Small intestine (tissue), 7 donors: ENCODE measurements at regions not wholly inside any gene's neighbourhood (a gene's known extent, or its start where the extent isn't known, plus 50 kb on each side); places are given as distances from the start of the nearest gene placed in this dataset.
"Not testable (repeated sequence)": the region's sequence is repeated elsewhere in the genome, so short reads cannot be mapped to it uniquely, and the experiment has no call there.

ENCODE experiments used
- DNase-seq, 2 donors: peaks; one replicate each; pipeline versions ENCODE4 v3.0.0 to v3.0.0-alpha.2; 2013
- FAIRE-seq: peaks from 2 replicates; lab custom pipeline; 2012; peaks lifted over from hg19 to GRCh38; lab: Jason Lieb, UNC
- H3K27ac ChIP-seq, 3 donors: one replicate each; pipeline ENCODE4 v1.5.1; 2013; ENCODE audit warnings: low read length in 2 of 3, mild to moderate bottlenecking in 2 of 3, control low read depth in 1 of 3, inconsistent platforms in 1 of 3, low read depth in 1 of 3, moderate library complexity in 1 of 3
- H3K27me3 ChIP-seq, 3 donors: one replicate each; pipeline ENCODE4 v1.6.1; 2013; ENCODE audit warnings: low read length in 3 of 3, inconsistent platforms in 1 of 3; ENCODE audit not compliant: control insufficient read depth in 3 of 3, insufficient read depth in 3 of 3
- H3K36me3 ChIP-seq, 3 donors: one replicate each; pipeline ENCODE4 v1.6.1; 2013; ENCODE audit warnings: low read length in 3 of 3, inconsistent platforms in 1 of 3, low read depth in 1 of 3, mild to moderate bottlenecking in 1 of 3, moderate library complexity in 1 of 3; ENCODE audit not compliant: control insufficient read depth in 3 of 3, insufficient read depth in 2 of 3
- H3K4me1 ChIP-seq, 3 donors: one replicate each; pipeline ENCODE4 v1.6.1; 2013; ENCODE audit warnings: low read length in 2 of 3, inconsistent platforms in 1 of 3, low read depth in 1 of 3, mild to moderate bottlenecking in 1 of 3, moderate library complexity in 1 of 3; ENCODE audit not compliant: control insufficient read depth in 3 of 3, insufficient read depth in 2 of 3
- H3K4me3 ChIP-seq, 3 donors: one replicate each; pipeline ENCODE4 v1.5.1; 2013; ENCODE audit warnings: low read length in 3 of 3, control low read depth in 1 of 3, inconsistent platforms in 1 of 3, low read depth in 1 of 3, mild to moderate bottlenecking in 1 of 3, moderate library complexity in 1 of 3
- H3K9me3 ChIP-seq, 2 donors: one replicate each; pipeline ENCODE4 v1.6.1; 2013; ENCODE audit warnings: low read depth in 1 of 2, low read length in 1 of 2; ENCODE audit not compliant: control insufficient read depth in 2 of 2, insufficient read depth in 1 of 2
- WGBS, 3 donors: extraction: QIAGEN DNeasy Blood & Tissue Kit; methylation state at CpG; one replicate each; pipeline ENCODE4 v1.1.7; 2013; 5-methylcytosine and 5-hydroxymethylcytosine counted together
- donor health status: healthy with polysubstance abuse.
- donor health status: control.
- donor health status: control.
- donor health status: Bipolar disorder and iron deficiency.
- donor health status: healthy.

DNA sequence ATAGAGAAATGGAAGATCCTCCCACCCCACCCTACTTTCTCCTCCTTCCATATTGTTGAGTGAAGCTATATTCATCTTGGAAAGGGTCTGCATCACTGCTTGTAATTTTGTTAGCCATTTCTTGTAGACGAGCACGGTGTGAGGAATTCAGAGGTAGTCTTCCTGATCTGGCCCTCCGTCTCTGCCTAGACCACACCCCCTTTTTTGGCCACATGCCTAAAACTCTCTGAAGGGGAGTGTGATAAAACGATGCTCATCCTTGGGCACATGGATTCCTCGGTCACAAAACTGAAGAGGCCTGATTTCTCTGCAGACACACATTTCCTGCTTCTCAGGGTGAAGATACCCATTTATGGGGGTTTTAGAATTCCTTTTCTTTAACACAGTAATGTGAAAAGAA, 182.8 kb downstream of the LARP7 start:
- peaks cover 0 to 11% (median 0%) of the 10 kb centered on the region in 3 donors for H3K27me3 ChIP-seq
- H3K4me3 ChIP-seq = no peak overlapping the region
- no peak for DNase-seq
- no peaks in the 10 kb centered on the region for H3K36me3 ChIP-seq
- FAIRE-seq = no peak
- 64 to 75% (median 67%) methylated on average over 5 of the region's 5 CpGs for WGBS, 3 donors
- no peaks in the 10 kb centered on the region for H3K9me3 ChIP-seq
- no peak overlapping the region for H3K27ac ChIP-seq
- no peaks in the 10 kb centered on the region for H3K4me1 ChIP-seq

DNA sequence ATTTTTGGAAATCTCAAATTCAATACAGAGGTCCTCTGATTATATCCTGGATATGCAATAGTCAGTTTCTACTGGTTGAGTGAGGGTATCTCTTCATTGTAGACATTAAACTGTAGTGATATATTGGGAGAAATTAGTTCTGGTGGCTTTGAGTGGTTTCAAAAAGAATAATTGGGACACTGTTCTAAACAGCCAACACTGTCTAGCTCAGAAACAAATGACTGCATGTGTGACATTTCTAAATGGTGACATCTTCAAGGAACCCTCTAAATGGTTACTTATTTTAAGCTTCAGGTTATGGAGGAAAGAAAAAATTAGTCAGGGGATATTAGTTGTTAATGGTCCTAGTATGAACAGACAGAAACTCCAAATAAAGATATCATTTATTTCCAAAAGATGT, 186.2 kb downstream of the LARP7 start:
- no peak for DNase-seq
- peaks cover 0 to 8% (median 0%) of the 10 kb centered on the region in 3 donors for H3K27me3 ChIP-seq
- no peaks in the 10 kb centered on the region for H3K4me1 ChIP-seq
- no peaks in the 10 kb centered on the region for H3K36me3 ChIP-seq
- no peak overlapping the region for H3K27ac ChIP-seq
- FAIRE-seq = no peak
- no peak overlapping the region for H3K4me3 ChIP-seq
- no peaks in the 10 kb centered on the region for H3K9me3 ChIP-seq

DNA sequence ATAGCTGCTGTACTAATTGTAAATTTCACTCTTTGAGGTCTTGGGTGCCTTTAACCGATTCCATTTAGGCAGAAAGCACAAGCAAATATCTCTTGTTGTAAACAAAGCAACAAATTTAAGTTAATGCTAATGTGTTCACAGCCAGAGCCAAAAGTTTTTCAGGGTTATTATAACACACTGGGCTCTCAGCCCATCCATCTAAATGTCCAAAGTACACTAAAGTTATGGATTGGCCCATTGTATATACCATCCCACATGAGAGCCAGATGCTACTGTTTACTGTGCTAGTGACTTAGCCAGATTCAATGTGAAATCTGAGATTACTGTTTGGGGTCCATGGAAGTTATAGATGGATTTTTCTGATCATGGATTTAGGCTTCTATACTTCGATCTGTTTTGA, 186.7 kb downstream of the LARP7 start:
- DNase-seq (no peak), FAIRE-seq (no peak)
- Histone ChIP-seq H3K4me1 (no peaks in the 10 kb centered on the region), H3K36me3 (no peaks in the 10 kb centered on the region), H3K27me3 (peaks cover 0 to 3% (median 0%) of the 10 kb centered on the region in 3 donors), H3K4me3 (no peak overlapping the region), H3K27ac (no peak overlapping the region), H3K9me3 (no peaks in the 10 kb centered on the region)
- WGBS, 3 donors = 62 to 75% (median 65%) methylated on average over 2 of the region's 2 CpGs

DNA sequence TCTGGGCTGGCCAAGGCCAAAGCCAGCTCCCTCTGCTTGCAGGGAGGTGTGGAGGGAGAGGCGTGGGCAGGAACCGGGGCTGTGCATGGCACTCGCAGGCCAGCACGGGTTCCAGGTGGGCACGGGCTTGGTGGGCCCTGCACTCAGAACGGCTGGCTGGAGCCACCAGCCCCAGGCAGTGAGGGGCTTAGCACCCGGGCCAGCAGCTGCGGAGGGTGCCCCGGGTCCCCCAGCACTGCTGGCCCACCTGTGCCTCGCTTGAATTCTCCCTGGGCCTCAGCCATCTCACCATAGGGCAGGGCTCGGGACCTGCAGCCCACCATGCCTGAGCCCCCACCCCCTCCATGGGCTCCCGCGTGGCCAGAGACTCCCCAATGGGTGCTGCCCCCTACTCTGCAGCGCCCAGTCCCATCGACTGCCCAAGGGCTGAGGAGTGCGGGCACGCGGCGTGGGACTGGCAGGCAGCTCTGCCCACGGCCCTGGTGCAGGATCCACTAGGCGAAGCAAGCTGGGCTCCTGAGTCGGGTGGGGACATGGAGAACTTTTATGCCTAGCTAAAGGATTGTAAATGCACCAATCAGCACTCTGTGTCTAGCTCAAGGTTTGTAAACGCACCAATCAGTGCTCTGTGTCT, 193.9 kb downstream of the LARP7 start:
- FAIRE-seq (no peak), DNase-seq (no peak)
- H3K27me3 ChIP-seq = no peaks in the 10 kb centered on the region
- no peak overlapping the region for H3K27ac ChIP-seq
- H3K4me3 ChIP-seq = no peak overlapping the region
- H3K9me3 ChIP-seq = peaks cover 0 to 8% of the 10 kb centered on the region in 2 donors
- 91 to 95% (median 94%) methylated on average over 22 to 23 of the region's 23 CpGs for WGBS, 3 donors
- no peaks in the 10 kb centered on the region for H3K4me1 ChIP-seq
- H3K36me3 ChIP-seq = no peaks in the 10 kb centered on the region

DNA sequence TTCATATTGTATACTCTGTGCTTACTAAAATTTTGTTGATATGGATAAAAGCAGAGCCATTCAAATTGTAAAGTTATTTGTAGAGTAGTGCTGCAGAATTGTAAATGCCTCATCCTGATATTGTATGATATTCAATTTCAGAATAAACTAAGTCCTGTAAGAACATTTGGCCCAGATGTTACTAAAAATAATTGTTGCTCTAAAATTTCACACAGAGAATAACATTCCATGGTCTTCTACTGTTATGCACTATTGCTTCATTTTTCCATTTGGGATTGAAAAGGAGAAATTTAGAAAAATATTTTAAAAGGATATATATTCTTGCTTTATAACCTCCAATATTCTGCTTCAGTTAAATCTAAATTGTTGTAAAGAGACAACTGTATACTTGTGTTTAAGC, 195.6 kb downstream of the LARP7 start:
- Histone ChIP-seq H3K27me3 (no peaks in the 10 kb centered on the region), H3K9me3 (peaks cover 0 to 12% of the 10 kb centered on the region in 2 donors), H3K4me1 (no peaks in the 10 kb centered on the region), H3K36me3 (no peaks in the 10 kb centered on the region), H3K27ac (no peak overlapping the region), H3K4me3 (no peak overlapping the region)
- DNase-seq (no peak), FAIRE-seq (no peak)

- DNase-seq = no peak
- Histone ChIP-seq H3K4me3 (no peak overlapping the region), H3K9me3 (peaks cover 0 to 4% of the 10 kb centered on the region in 2 donors), H3K36me3 (no peaks in the 10 kb centered on the region), H3K27ac (no peak overlapping the region), H3K4me1 (no peaks in the 10 kb centered on the region), H3K27me3 (no peaks in the 10 kb centered on the region)
- no peak for FAIRE-seq
- WGBS, 3 donors = 9 to 73% (median 20%) methylated on average over 1 of the region's 1 CpG
Observed at GRCh38 chr4:112836895-112837294, 200.0 kb downstream of the LARP7 start.

- H3K4me3 ChIP-seq, H3K36me3 ChIP-seq, DNase-seq, H3K4me1 ChIP-seq, H3K27me3 ChIP-seq, FAIRE-seq, H3K9me3 ChIP-seq, H3K27ac ChIP-seq: not testable (repeated sequence)
- 59 to 68% (median 61%) methylated on average over 1 of the region's 1 CpG for WGBS, 3 donors
Observed at GRCh38 chr4:112838015-112838414, 201.1 kb downstream of the LARP7 start.

DNA sequence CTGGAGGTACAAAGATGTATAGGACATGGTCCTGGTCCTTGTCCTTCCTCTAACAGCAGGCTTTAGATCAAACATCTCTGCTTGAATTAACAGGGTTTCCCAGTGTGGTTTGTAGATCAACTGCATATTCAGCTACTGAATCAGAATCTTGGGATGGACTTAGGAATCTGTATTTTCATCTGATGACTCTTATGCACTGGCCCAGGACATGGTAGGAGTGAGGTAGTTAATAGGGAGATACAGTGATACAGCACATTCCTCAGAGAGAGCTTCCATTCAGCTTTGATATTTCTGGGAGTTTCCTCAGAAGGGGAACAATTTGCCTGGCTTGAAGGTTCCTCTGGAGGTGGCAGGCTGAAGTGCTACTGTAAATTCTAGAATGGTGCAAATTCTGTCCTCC, 203.1 kb downstream of the LARP7 start:
- Histone ChIP-seq H3K4me1 (no peaks in the 10 kb centered on the region), H3K27ac (no peak overlapping the region), H3K4me3 (no peak overlapping the region), H3K36me3 (no peaks in the 10 kb centered on the region), H3K27me3 (no peaks in the 10 kb centered on the region), H3K9me3 (peaks cover 0 to 4% of the 10 kb centered on the region in 2 donors)
- FAIRE-seq = no peak
- DNase-seq = no peak

DNA sequence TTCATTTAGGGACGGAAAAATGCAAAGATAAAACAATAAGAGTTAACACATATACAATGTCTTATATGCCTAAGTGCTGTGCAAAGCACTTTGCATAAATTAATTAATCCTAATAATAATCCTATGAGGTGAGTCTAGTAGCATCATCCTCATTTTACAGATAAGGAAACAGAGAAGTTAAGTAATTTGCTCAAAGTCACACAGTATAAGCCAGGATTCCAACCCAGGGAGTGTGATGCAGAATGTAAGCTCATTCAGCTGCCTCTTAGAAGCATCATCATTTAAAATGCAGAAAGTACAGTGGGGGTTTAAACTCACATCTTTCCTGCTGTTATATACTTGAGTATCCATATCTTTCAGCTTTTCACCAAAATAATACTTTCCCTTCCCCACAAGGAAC, 203.7 kb downstream of the LARP7 start:
- DNase-seq (no peak), FAIRE-seq (no peak)
- 76 to 90% (median 81%) methylated on average over 1 of the region's 1 CpG for WGBS, 3 donors
- Histone ChIP-seq H3K9me3 (peaks cover 0 to 4% of the 10 kb centered on the region in 2 donors), H3K27me3 (no peaks in the 10 kb centered on the region), H3K36me3 (no peaks in the 10 kb centered on the region), H3K4me3 (no peak overlapping the region), H3K4me1 (no peaks in the 10 kb centered on the region), H3K27ac (no peak overlapping the region)
